T-helper 1 cell (primary cell): ENCODE measurements at regions not wholly inside any gene's neighbourhood (a gene's known extent, or its start where the extent isn't known, plus 50 kb on each side); places are given as distances from the start of the nearest gene placed in this dataset.
"Not testable (repeated sequence)": the region's sequence is repeated elsewhere in the genome, so short reads cannot be mapped to it uniquely, and the experiment has no call there.

ENCODE experiments used
- DNase-seq, 5 donors: peaks; one replicate each; pipeline ENCODE4 v3.0.0-alpha.2; 2012 to 2020

DNA sequence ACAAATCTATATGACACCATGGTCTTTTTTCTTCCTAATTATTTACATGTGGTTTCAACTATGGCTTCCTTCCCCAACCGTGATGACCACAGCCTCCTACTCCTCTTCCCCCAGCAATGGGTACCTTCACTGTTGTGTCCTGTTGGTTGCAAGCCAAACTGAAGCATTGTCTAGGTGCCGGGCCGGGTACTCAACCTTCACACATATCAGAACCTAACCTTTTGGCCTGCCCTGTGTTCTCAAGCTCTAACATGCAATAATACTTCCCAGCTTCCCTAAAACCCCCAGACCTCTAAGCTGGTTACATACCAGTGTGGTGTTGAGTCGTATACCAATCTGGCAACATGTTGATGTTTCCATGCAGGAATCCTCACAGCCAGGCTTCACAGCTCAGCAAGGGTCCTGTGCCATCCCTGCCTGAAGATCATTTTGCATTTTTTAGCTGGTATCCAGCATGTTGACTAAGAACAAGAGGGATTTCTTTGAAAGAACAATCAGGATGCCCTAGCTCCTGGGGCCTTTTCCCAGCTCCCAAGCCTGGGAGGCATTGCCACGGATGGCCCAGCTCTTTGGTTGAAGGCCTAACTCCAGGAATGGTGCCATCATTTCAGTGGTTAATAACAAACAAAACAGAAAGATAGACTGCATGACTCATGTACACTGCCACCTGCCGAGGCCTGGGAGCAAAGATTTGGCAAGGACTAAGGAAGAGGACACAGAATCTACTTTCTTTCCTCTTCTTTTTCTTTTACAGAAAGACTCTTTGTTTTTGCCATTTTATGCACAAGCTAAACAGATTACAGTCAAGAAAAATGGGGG lies 373.7 kb upstream of the SALL1 start:
- no peak for DNase-seq

DNA sequence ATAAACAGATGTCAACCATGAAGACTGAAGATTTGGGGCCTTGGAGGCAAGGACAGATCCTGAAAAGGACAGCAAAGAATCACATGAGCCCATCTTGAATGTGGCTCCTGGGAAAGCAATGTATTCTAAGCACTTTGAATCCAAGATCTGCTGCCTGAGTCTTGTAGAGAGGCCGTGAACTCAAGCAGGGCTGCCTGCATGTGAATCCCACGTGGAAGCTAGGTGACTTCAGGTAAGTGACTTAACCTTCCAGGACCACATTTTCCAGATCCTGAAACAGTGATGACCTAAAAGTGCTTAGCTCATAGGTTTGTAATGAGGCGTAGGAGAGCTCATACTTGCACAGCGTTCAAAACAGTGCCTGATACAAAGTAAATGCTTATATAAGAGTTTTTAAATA lies 373.0 kb upstream of the SALL1 start:
- no peak for DNase-seq

DNA sequence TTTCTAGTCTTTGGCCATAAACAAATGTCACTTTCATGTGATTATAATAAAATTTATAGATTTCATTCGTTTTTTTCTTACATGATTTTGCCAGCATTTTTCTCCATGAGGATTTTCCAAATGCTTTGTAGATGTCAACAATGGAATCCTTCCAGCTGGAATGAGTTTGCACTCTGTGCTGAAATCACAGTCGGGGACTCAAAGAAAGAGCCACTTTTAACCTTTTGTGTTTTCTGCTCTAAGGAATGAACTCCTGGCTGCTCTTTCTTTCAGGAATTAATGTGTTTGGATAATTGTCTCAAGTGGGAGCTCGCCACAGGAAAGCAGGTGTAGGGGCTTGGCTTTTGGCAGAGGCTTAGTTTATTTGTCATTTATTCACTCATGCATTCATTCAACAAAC lies 372.3 kb upstream of the SALL1 start:
- DNase-seq: no peak

DNA sequence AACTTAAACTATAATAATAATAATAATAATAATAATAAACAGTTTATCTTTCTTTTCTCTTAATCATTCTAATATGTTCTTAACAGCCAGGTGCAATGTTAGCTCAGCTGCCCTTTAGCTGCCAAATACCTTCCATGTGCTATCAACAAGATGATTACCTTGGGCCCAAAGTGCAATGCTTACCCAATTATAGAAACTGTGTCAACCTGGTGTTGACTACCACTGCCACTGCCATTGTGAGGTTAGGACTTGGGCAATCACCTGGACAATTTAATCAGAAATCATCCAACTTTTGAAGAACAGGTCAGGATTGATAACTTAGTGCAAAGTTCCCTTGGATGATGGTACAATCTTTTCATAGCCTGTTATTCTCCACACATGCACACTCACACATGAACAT lies 371.8 kb upstream of the SALL1 start:
- DNase-seq: no peak

DNA sequence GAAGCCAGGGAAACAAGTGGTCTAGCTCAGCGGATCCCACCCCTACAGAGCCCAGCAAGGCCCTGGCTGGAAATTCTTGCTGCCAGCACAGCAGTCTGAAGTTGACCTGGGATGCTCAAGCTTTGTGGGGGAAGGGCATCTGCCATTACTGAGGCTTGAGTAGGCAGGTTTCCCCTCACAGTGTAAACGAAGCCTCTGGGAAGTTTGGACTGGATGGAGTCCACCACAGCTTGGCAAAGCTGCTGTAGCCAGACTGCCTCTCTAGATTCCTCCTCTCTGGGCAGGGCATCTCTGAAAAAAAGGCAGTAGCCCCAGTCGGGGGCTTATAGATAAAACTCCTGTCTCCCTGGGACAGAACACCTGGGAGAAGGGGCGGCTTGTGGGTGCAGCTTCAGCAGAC lies 365.9 kb upstream of the SALL1 start:
- not testable (repeated sequence) for DNase-seq

DNA sequence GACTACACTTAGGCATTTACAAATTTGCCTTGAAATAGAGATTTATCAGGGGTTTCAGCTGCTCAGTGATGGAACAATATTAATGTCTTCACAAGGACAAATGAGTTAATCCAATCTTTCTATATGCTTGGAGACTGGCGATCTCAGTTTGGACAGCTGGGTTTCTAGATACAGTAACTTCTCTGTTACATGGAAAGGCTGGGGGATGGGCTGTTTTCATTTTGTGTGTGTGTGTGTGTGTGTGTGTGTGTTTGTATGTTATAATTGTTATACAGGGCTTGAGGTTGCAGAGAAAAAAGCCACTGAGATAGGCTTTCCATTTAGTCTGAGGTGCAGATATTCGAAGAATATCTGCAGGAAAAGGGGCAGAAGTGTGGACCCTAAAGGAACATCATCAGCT lies 359.3 kb upstream of the SALL1 start:
- no peak for DNase-seq

DNA sequence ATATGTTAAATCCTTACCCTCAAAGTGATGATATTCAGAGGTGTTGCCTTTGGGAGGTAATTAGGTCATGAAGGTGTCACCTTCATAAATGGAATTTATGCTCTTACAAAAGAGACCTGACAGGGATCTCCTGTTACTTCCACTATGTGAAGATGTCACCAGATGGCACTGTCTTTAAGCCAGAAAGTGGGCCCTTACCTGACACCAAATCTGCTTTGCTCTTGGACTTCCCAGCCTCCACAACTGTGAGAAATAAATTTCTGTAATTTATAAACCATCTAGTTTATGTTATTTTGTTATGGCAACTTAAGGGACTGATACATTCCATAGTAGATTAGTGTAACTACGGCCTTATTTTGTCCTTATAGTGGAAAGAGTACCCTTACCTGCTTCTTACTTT lies 358.3 kb upstream of the SALL1 start:
- DNase-seq: no peak

DNA sequence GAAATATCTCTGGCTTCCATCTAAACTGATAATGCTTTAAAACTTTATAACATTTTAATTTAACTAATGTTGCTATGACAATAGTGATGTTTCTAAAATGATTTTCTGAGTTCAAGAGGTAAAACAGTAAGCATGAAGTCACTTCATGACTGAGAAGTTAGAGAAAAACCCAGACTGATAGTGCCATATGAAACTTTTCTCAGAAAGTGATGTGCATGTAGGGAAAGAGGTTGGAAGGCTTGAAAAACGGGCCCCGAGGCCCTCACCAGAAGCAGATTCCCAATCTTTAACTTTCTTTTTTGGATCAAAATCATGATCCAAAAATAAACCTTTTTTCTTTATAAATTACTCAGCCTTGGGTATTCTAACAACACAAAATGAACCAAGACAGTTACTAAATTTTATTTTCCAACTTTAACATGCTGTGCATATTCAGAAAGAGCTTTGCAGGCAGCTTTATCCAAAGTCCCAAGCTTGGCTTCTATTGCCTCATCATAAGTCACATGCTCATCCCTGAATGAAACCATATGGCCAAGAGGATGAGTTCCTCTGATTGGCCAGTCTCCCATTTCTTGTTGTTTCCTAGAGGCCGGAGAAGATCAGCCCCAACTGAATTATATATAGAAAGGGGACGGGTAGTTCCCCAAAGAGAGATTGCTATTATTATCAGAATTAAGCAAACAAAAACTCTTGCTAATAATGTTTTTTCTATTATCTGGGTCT lies 357.6 kb upstream of the SALL1 start:
- no peak for DNase-seq

DNA sequence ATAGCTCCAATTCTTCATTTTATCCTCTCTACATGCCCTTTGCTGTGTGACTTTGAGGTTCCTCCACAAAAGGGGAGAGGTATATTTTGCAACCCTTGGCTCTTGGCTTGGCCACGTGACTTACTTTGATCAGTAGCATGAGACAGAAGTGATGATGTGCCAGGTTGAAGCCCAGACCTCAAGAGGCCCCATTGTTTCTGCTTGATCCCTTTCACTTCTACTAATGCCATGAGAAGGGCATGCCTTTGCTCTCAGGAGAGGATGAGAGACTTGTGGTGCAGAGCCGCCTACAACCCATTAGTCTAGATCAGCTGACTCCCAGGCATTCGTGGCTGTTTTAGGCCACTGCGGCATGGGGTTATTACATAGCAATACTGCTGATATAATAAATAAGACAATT lies 356.2 kb upstream of the SALL1 start:
- DNase-seq: no peak

DNA sequence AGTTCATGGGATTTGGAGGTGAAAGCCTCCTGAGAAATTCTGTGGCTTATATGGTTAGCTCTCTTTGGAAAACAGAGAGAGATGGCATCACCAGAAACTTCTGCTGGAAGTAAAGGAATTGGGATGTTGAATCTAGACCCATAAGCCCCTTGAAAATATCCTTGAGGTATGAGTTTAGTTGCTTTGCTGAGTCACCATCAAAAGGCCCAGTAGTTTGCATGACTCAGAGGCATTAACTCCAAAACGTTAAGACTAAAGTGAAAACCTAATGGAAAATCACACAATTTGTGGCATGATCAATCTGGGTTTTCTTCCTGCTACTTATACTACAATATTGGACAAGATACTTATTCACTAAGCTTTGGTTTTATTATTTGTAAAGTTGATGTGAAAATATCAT lies 349.2 kb upstream of the SALL1 start:
- DNase-seq: no peak

DNA sequence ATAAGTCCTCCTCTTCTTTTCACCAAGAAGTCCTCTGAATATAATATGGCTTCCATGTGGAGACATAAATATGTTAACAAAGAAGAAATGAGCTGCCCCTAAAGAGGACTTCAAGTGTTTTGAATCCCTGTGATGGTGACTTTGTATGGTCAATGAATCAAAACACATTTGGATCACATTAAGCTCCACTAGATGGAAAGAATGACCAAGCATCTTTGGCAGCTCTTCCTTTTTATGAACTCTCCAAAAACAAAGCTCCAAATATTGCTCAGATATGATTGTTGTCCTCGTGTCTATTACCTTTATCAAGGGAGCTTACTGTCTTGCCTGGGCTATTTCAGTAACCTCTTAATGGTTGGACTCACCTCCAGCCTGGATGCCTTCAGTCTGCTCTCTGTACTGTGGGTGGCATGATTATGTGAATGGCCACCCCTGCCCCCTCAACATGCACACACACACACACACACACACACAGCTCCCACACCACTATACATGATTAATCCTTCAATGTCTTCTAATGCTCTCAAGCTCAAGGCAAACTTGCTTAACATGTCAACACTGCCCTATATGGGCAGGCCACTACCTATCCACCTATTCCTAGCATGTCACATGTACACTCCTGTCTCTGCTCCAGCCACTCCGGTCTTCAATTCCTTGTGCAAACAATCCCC lies 346.6 kb upstream of the SALL1 start:
- DNase-seq: no peak

DNA sequence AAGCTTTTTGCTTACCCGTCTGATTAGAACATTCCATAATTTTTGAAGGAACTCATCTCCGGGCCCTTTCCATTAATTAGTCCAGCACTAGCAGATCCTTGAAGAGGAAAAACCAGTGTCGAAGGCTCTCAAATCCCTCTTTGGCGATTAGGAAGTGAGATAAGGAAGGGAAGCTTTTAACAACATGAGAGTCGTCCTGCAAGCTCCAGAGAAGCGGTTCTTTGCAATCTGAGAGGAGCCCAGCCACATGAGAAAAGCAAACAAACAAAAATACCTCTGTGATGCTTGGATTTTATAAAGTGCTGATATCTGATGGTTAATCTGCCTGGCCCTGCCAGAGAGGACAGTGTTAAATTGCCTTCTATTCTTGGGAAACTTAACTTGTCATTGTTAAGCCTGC lies 339.8 kb upstream of the SALL1 start:
- no peak for DNase-seq

DNA sequence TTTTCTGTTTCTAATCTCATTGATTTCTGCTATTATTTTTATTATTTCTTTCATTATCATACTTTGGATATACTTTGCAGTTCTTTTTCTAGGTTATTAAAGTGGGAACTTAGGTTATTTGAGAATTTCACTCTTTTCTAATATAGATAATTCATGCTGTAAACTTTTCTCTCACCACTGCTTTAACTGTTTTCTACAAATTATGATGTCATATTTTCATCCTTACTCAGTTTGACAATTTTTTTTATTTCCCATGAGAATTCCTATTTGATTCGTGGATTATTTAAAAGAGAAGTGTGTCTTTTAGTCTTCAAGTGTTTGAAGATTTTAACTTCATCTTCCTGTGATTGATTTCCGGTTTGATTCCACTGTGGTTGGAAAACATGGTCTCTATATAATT lies 336.8 kb upstream of the SALL1 start:
- no peak for DNase-seq

DNA sequence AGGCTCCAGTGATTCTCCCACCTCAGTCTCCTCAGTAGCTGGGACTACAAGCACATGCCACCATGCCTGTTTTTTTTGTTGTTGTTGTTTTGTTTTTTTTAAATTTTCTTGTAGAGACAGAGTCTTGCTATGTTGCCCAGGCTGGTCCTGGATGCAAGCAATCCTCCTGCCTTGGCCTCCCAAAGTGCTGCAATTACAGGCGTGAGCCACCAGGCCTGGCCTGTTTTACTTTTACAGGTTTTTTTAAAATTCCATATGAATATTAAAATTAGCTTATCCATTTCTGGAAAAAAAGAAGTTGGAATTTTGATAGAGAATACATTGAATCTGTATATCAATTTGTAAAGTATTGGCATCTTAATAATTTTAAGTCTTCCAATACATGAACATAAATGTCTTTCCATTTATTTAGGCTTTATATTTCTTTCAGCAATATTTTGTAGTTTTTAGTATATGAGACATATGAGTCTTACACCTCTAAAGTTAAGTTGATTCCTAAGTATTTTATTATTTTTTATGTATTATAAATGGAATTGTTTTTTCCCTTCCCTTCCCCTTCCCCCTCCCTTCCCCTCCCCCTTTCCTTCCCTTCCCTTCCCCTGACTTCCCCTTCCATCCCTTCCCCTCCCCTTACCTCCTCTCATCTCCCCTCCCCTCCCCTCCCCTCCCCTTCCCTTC lies 323.5 kb upstream of the SALL1 start:
- no peak for DNase-seq

DNA sequence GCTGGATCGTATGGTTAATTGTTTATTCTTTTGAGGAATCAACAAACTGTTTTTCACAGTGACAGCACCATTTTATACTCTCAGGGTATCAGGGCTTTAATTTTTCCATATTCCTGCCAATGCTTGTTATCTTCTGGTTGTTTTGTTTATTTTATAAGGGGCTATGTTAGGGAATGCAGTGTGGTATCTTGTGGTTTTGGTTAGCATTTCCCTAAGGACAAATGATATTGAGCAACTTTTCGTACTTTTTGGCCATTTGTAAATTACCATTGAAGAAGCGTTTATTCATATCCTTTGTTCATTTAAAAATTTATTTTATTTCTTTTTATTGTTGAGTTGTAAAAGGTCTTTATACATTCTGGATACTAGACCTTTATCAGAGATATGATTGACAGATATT lies 322.0 kb upstream of the SALL1 start:
- no peak for DNase-seq

DNA sequence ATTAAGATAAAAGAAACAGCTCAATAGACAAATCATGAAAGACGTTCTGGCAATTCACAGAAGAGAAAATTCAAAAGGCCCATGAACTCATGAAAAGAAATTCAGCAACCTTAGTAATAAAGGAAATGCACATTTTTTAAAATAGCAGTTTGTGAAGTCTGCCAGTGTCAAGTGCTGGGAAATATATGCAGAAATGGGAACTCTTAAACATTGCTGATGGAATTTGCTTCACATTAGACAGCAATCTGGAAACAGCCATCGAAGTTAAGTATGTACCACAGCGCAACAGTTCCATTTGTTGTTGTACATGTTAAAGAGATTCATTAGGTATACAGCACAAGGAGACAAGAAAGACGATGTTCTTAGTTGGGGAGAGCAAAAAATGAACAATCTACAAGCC lies 319.4 kb upstream of the SALL1 start:
- DNase-seq: no peak

DNA sequence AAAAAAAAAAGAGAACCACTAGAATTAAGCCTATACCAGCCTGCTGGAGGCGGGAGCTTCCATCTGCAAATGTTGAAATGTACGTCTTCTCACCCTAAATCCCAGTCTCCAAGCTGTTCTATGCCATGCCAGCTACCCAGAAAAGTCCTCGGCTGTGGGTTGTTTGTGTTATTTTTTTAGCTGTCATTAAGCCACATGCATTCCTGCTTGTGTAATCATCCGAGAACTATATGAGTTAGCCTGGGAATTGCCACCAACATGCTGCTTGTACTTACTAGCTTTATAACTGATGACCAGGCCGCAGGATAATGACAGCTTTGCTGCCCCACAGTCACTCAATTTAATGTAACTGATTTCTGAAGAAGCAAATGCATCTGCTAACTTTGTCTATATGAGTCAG lies 313.9 kb upstream of the SALL1 start:
- no peak for DNase-seq

DNA sequence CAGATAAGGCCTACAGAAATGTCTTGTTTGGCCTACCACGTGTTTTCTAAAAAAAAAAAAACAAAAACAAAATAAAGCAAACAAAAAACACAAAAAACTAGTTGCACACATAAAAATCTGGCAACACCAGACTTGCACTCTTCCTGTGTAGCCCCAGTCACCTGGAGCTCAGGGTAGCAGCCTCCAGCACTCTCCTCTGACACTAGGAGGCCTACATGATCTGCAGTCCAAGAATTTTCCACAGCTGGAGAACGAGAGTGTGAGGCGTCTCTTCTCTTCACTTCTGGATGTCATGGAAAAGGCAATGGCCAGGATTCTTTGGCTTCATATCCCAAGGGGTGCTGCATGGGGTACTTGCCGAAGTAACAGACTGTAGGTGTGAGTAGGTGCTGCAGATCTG lies 310.2 kb upstream of the SALL1 start:
- no peak for DNase-seq

DNA sequence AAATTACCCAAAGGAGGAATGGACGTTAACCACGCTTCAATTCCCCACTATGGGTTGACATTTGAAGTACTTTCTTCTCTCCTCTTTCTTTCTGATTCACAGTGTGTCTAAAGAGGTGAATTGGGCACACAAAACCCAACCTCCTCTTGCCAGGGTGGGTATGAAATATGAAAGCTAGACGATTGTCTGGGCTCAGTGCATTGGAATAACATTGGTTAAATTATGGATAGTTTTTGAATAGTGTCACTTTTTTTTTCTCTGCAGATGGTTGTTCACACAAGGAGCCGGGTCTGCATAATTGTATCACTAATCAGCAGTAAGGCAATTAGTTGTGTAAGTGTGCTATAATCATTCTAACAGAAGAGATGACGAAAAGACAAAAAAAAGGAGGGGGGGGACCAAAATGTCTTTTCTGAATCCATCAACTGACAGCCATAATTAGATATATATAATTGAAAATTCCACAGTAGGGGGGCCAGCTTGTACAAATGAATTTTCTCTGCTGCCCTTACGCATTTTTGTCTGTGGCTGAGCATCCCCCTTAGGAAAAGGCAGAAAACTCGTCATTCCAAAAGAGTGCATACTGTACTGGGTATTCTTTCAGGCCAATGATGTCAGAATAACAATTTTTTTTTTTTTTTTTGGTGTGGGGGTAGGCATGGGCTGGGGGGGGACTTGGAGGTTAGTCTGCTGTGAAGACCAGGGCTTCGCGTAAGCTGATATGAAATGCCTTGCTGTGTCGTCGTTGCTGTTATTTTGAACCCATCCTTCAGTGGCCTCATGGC lies 307.5 kb upstream of the SALL1 start:
- no peak for DNase-seq

DNA sequence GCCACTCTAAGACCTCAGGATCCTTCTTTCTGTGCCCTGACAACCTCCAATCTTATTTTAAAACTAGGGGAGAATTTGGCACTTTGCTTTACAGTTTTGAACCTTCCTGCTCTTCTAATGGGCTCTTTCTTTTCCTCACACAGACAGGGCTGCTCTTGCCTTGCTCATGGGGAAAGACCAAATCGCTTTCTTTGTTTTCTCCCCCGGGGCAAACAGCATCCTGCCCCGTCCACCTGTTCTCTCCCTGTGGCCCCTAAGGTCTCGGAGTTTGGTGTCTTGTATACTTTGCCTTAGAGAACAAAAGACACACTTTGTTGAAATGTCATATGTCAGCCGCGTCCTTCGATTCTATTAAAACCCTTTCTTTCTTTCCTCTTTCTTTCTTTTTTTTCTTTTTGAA lies 306.7 kb upstream of the SALL1 start:
- no peak for DNase-seq

DNA sequence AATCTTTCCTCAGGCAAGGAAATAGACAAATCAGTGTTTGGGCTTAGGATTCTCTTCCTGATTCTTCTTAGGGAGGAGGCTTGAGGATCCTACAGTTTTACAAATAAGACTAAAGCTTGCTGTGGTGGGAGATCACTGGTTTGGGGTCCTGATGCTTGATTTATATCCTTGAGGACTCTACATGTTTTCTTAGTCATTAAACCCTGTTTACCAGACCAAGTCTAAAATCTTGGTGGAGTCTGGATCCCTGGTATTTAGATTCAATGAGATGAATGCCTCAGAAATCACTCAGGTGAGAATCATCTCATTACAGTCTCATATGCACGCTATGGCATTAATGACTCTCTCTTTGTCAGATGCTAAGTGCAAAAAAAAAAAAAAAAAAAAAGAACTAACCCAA lies 304.3 kb upstream of the SALL1 start:
- DNase-seq: no peak

DNA sequence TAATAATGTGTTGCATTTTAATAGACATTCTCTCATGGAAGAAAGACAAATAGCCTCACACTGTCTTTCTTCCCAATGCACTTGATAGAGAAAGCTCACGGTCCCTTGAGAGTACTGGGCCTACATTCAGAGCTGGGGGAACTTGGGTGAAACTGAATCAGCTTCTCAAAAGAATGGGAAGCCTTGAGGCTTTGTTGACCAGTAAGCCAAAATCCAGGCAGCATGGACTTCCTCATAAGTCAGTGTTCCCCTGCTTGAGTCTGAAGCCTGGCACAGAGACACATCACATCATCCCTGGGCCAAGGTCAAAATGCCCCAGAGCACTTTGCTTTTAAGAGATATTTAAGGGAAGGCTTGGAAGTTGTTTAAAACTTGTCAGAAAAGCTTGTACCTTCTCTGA lies 302.2 kb upstream of the SALL1 start:
- no peak for DNase-seq

DNA sequence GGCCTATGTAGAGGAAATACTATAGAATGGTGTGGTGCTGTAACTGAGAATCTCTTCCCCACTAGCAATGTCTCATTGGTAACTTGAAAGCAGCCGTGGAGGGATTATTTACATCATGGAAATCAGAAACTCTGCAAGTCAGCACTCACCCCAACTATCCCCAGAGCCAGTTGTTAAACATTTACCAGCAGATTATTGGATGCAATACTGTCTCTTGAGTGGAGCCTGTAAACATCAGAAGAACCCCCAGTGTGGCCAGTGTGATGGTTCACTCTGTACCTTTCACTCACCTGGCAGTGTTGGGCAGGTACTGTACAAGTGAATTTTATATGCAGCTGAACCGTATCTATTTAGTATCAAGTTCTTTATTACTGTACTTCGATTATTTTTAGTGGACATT lies 299.8 kb upstream of the SALL1 start:
- DNase-seq: no peak
